ENCODE measurements at regions not wholly inside any gene's neighbourhood (a gene's known extent, or its start where the extent isn't known, plus 50 kb on each side); places are given as distances from the start of the nearest gene placed in this dataset.

GRCh38 chr2:22902662-22903165 lies 482.3 kb upstream of the KLHL29 start:
- ATAC-seq (ENCODE audit: low FRiP score) (no peak), DNase-seq (ENCODE audit: low spot score) (no peak)
- TF ChIP-seq CTCF (IDR thresholded peaks at IDR 0.05), result no peak

- ATAC-seq (ENCODE audit: low FRiP score) (no peak), DNase-seq (ENCODE audit: low spot score) (no peak)
- no peak for TF ChIP-seq CTCF (IDR thresholded peaks at IDR 0.05)
Measured at GRCh38 chr2:22903616-22904015, 481.4 kb upstream of the KLHL29 start.

- ATAC-seq (ENCODE audit: low FRiP score) (no peak), DNase-seq (ENCODE audit: low spot score) (no peak)
- TF ChIP-seq CTCF (IDR thresholded peaks at IDR 0.05), result no peak
Measured at GRCh38 chr2:22904126-22904684, 480.8 kb upstream of the KLHL29 start.

GRCh38 chr2:22907330-22907729 lies 477.6 kb upstream of the KLHL29 start:
- TF ChIP-seq CTCF (IDR thresholded peaks at IDR 0.05), result no peak
- DNase-seq (ENCODE audit: low spot score) (no peak), ATAC-seq (ENCODE audit: low FRiP score) (no peak)

GRCh38 chr2:22912398-22912797 lies 472.6 kb upstream of the KLHL29 start:
- no peak for ATAC-seq (ENCODE audit: low FRiP score)
- DNase-seq (ENCODE audit: low spot score), result no peak
- TF ChIP-seq CTCF (IDR thresholded peaks at IDR 0.05), result no peak

- DNase-seq (ENCODE audit: low spot score) (no peak), ATAC-seq (ENCODE audit: low FRiP score) (no peak)
- no peak for TF ChIP-seq CTCF (IDR thresholded peaks at IDR 0.05)
Measured at GRCh38 chr2:22929998-22930397, 455.0 kb upstream of the KLHL29 start.

GRCh38 chr2:22930781-22931180 lies 454.2 kb upstream of the KLHL29 start:
- TF ChIP-seq CTCF (IDR thresholded peaks at IDR 0.05), result no peak
- DNase-seq (ENCODE audit: low spot score), result no peak
- ATAC-seq (ENCODE audit: low FRiP score), result no peak

All from omental fat pad (tissue), 3 donors.